Duodenal mucosa (tissue), 2 donors: ENCODE measurements at regions not wholly inside any gene's neighbourhood (a gene's known extent, or its start where the extent isn't known, plus 50 kb on each side); places are given as distances from the start of the nearest gene placed in this dataset.

Experiments
- H3K27ac ChIP-seq: one replicate; pipeline ENCODE4 v1.7.0; 2013; ENCODE audit warnings: low read depth, low read length
- H3K27me3 ChIP-seq, 2 donors: one replicate each; pipeline ENCODE4 v1.7.0; 2013; ENCODE audit warnings: low read length in 2 of 2, control low read depth in 1 of 2; ENCODE audit not compliant: insufficient read depth in 2 of 2, control insufficient read depth in 1 of 2
- H3K36me3 ChIP-seq, 2 donors: one replicate each; pipeline ENCODE4 v1.7.0; 2013; ENCODE audit warnings: low read length in 2 of 2, control low read depth in 1 of 2; ENCODE audit not compliant: insufficient read depth in 2 of 2, control insufficient read depth in 1 of 2
- H3K4me1 ChIP-seq, 2 donors: one replicate each; pipeline ENCODE4 v1.7.0; 2013; ENCODE audit warnings: low read length in 2 of 2, control low read depth in 1 of 2; ENCODE audit not compliant: insufficient read depth in 2 of 2, control insufficient read depth in 1 of 2
- H3K4me3 ChIP-seq, 2 donors: one replicate each; pipeline ENCODE4 v1.7.0; 2013; ENCODE audit warnings: low read length in 2 of 2, low read depth in 1 of 2
- H3K9ac ChIP-seq, 2 donors: one replicate each; pipeline ENCODE4 v1.7.0; 2013; ENCODE audit warnings: low read length in 2 of 2, low read depth in 1 of 2
- H3K9me3 ChIP-seq, 2 donors: one replicate each; pipeline ENCODE4 v1.7.0; 2013; ENCODE audit warnings: low read length in 2 of 2, control low read depth in 1 of 2; ENCODE audit not compliant: control insufficient read depth in 1 of 2

DNA sequence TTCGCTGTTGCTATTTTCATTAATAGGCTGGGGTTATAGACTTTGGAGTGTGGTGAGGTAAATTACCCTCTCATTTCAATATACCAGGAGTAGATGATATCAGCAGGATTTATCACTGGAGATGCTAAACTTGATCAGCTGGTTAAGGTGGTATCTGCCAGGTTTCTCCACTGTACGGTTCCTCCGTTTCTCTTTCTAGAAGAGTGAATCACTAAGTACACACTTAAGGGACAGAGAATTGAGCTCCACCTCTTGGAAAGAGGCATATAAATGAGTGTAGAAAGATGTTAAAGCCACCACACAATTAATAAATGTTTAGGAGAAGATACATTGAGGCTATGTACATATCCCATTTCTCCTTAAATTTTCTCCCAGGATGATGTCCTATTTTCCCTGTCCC lies 277.4 kb upstream of the GRIP1 start:
- H3K27ac ChIP-seq = no peak overlapping the region
- no peaks in the 10 kb centered on the region for H3K27me3 ChIP-seq
- H3K9ac ChIP-seq = no peak overlapping the region
- H3K9me3 ChIP-seq = no peaks in the 10 kb centered on the region
- no peaks in the 10 kb centered on the region for H3K36me3 ChIP-seq
- H3K4me1 ChIP-seq = no peaks in the 10 kb centered on the region
- no peak overlapping the region for H3K4me3 ChIP-seq

DNA sequence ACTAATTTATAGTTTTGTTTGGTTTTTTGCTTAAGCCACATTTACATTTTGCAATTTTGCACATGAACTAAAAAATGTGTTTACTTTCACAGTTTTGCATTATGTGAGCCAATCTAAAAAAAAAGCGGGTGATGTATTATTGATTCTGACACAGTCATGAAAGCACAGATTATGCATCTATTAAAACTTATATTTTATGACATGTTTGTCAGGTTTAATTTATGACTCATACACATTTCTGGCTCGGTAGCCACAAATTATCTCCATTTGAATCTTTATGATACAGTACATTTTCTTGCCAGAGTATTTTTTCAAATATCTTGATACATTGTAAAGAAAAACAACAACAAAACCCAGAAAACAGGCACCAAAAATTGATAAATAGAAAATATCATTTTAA lies 280.4 kb upstream of the GRIP1 start:
- Histone ChIP-seq H3K36me3 (no peaks in the 10 kb centered on the region), H3K27me3 (no peaks in the 10 kb centered on the region), H3K27ac (no peak overlapping the region), H3K9ac (no peak overlapping the region), H3K4me1 (no peaks in the 10 kb centered on the region), H3K4me3 (no peak overlapping the region), H3K9me3 (no peaks in the 10 kb centered on the region)

GRCh38 chr12:66960006-66960405 lies 281.1 kb upstream of the GRIP1 start:
- Histone ChIP-seq H3K36me3 (no peaks in the 10 kb centered on the region), H3K27me3 (no peaks in the 10 kb centered on the region), H3K4me1 (no peaks in the 10 kb centered on the region), H3K9ac (no peak overlapping the region), H3K4me3 (no peak overlapping the region), H3K27ac (no peak overlapping the region), H3K9me3 (no peaks in the 10 kb centered on the region)

- no peak overlapping the region for H3K9ac ChIP-seq
- H3K27me3 ChIP-seq = no peaks in the 10 kb centered on the region
- no peaks in the 10 kb centered on the region for H3K36me3 ChIP-seq
- no peaks in the 10 kb centered on the region for H3K9me3 ChIP-seq
- no peaks in the 10 kb centered on the region for H3K4me1 ChIP-seq
- H3K27ac ChIP-seq = no peak overlapping the region
- no peak overlapping the region for H3K4me3 ChIP-seq
Measured at GRCh38 chr12:66960704-66961690, 282.1 kb upstream of the GRIP1 start.

DNA sequence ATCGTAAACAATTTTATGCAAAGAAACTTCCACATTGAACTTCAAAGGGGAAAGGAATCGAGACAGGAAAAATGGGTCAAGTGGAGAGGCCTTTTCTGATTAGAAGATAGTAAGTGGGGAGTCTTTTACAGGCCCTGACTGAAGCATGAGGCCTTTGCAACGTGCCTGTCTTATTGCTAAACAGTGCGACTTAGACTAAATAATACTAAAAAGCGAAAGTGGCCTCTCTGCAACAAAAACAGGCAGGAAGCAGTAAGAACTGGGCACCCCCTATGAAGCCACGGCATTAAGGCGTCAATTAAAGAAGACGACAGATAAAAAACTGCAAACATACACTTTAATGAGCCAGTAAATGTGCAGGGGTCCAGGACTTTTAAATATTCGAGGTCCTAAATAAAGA lies 283.4 kb upstream of the GRIP1 start:
- Histone ChIP-seq H3K4me3 (no peak overlapping the region), H3K4me1 (no peaks in the 10 kb centered on the region), H3K36me3 (no peaks in the 10 kb centered on the region), H3K27me3 (no peaks in the 10 kb centered on the region), H3K27ac (no peak overlapping the region), H3K9me3 (no peaks in the 10 kb centered on the region), H3K9ac (no peak overlapping the region)

DNA sequence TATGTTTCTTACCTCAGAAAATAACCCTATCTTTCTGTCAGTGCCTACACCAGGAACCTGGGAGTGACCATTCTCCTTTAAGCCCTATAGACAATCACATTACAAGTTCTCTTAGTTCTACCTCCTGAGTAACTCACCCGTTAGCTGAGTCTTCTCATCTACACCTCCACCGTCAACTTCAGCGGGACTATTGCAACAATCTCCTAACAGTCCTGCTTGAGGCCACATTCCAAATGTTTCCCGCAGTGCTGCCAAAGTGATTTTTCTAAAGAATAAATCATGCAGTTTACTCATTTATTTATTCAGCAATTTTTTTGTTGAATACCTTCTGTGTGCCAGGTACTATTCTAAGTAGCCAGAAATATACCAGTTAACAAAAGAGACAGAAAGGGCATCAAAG lies 285.0 kb upstream of the GRIP1 start:
- Histone ChIP-seq H3K27ac (no peak overlapping the region), H3K9ac (no peak overlapping the region), H3K9me3 (no peaks in the 10 kb centered on the region), H3K4me3 (no peak overlapping the region), H3K27me3 (no peaks in the 10 kb centered on the region), H3K4me1 (no peaks in the 10 kb centered on the region), H3K36me3 (no peaks in the 10 kb centered on the region)

DNA sequence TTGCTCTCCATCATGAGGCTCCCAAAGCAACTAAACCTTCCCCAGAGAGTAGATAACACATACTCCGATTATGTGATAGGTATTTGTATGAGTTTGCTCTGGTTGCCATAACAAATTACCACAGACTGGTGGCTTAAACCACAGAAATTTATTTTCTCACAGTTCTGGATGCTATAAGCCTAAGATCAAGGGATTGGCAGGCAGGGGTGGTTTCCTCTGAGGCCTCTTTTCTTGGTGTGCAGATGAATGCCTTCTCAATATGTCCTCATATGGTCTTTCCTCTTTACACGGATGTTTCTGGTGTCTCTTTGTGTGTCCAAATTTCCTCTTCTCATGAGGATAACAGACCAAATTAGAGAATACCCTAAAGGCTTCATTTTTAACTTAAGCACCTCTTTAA lies 285.8 kb upstream of the GRIP1 start:
- H3K9ac ChIP-seq = no peak overlapping the region
- H3K27ac ChIP-seq = no peak overlapping the region
- H3K9me3 ChIP-seq = no peaks in the 10 kb centered on the region

DNA sequence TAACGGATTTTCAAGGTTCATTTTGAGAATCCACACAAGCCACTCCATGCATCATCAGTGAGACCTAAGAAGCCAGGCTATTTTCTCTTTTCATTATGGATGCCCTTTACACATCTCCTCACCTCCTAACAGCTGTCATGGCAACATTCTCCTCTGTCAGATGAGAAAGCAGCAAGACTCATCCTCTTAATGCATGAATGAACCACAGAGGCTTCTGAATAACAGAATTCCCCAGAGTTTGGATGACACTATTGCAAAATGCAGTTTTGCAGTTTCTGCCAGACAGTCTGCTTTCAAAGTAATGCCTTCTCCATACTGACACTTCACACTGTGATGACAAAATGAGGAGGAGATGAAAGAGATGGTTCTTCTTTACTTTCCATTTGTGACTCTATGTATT lies 286.7 kb upstream of the GRIP1 start:
- Histone ChIP-seq H3K9me3 (no peaks in the 10 kb centered on the region), H3K27me3 (no peaks in the 10 kb centered on the region), H3K36me3 (no peaks in the 10 kb centered on the region), H3K27ac (no peak overlapping the region), H3K9ac (no peak overlapping the region), H3K4me3 (no peak overlapping the region), H3K4me1 (no peaks in the 10 kb centered on the region)

More for the DNA sequence above, 285.8 kb upstream of the GRIP1 start:
- H3K36me3 ChIP-seq = no peaks in the 10 kb centered on the region
- H3K4me3 ChIP-seq = no peak overlapping the region
- H3K27me3 ChIP-seq = no peaks in the 10 kb centered on the region
- H3K4me1 ChIP-seq = no peaks in the 10 kb centered on the region

GRCh38 chr12:66971816-66972215 lies 292.9 kb upstream of the GRIP1 start:
- Histone ChIP-seq H3K27me3 (no peaks in the 10 kb centered on the region), H3K9ac (no peak overlapping the region), H3K4me1 (no peaks in the 10 kb centered on the region), H3K9me3 (no peaks in the 10 kb centered on the region), H3K36me3 (no peaks in the 10 kb centered on the region), H3K4me3 (no peak overlapping the region), H3K27ac (no peak overlapping the region)

DNA sequence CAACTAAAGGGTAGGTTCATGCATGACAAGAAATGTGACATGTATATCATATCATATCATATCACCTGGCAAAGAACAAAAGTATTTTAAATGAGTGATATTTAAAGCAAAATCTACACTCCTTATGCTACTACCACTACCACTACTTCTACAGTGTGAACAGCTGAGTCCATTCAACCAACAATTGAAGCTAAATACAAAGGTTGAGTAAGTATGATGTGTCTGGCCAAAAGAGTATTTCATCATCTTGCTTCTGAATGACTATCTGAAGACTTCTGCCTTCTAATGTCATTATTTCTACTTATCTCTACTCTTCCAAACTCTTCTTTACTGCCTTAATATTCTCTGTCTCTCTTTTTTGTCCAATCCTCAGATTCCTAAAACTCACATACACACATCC lies 292.6 kb upstream of the CAND1 start:
- Histone ChIP-seq H3K9ac (no peak overlapping the region), H3K4me1 (no peaks in the 10 kb centered on the region), H3K27me3 (no peaks in the 10 kb centered on the region), H3K9me3 (no peaks in the 10 kb centered on the region), H3K4me3 (no peak overlapping the region), H3K27ac (no peak overlapping the region), H3K36me3 (no peaks in the 10 kb centered on the region)
